Superior temporal gyrus (tissue), 1 donor: ENCODE measurements at regions not wholly inside any gene's neighbourhood (a gene's known extent, or its start where the extent isn't known, plus 50 kb on each side); places are given as distances from the start of the nearest gene placed in this dataset.

Source experiments
- DNase-seq: peaks from one replicate; pipeline ENCODE4 v3.0.0-alpha.2; 2016; ENCODE audit errors: extremely low spot score

GRCh38 chr1:219773110-219773509 is 155.2 kb downstream of the SLC30A10 start:
- DNase-seq: no peak

DNA sequence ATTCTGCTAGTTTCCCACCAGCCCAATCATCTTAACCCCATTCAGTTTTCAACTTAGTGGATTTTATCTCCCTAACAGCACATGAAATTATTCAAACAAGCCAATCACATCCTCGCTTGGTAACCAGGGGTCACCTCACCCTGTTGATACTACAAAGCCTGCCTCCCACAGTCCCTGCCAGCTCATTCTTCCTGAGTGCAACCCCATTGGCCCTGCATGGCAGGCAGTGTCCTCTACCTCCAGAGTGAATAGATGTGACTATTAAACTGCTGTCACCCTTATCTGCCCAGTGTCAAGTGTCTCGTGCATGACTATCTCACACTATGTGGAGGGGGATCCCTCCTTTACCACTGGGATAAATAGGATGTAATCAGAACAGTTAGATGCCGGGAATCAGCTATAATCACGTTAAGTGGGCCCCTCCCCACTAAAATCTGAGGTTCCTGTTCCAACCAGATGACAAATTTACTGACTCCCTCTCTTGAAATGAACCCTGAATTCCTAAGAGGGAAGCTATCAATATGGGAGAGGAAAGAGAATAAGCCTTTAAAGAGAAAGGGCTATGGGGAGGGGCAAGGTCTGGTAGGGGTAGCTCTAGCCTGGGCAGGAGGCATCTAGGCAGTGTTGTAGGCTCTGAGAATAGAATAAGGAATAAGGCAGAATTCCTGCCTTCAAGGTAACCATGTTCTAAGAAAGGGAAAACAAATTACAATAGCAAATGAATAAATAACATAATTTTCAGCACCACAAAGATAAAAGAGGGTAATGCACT is 155.9 kb downstream of the SLC30A10 start:
- no peak for DNase-seq

GRCh38 chr1:219771080-219771479 is 157.3 kb downstream of the SLC30A10 start:
- DNase-seq: no peak

DNA sequence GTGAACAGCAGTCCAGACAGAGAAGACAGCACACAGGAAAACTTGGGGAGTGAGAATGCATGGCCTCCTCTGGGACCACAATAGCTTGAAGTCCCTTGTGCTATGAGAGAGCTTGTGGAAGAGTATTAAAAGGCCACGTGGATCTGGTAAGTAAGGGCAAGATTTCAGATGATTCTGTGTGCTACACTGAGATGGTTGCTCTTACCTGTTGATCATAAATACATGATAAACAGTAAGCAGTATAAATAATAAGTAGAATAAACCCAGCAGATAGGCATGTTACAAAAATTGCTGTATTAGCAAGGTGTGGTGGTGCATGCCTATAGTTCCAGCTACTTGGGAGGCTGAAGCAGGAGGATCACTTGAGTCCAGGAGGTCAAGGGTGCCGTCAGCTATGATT is 150.4 kb upstream of the ZC3H11B start:
- no peak for DNase-seq

- no peak for DNase-seq
Observed at GRCh38 chr1:219761208-219761860, 148.4 kb upstream of the ZC3H11B start.

DNA sequence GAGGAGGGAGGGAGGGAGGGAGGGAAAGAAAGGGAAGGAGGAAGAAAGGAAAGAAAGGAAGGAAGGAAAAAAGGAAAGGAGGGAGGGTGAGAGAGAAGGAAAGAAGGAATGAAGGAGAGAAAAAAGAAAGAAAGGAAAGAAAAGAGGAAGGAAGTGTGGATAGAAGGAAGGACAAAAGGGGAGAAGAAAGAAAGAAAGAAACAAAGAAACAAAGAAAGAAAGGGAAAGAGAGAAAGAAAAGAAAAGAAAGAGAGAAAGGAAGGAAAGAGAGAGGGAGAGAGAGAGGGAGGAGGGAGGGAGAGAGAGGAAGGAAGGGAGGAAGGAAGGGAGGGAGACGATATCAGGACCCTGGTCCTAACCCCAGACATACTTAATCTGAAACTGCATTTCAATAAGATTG is 146.2 kb upstream of the ZC3H11B start:
- DNase-seq: no peak

- DNase-seq: no peak
Observed at GRCh38 chr1:219757890-219758289, 145.0 kb upstream of the ZC3H11B start.

- DNase-seq: no peak
Observed at GRCh38 chr1:219755234-219755633, 142.3 kb upstream of the ZC3H11B start.

DNA sequence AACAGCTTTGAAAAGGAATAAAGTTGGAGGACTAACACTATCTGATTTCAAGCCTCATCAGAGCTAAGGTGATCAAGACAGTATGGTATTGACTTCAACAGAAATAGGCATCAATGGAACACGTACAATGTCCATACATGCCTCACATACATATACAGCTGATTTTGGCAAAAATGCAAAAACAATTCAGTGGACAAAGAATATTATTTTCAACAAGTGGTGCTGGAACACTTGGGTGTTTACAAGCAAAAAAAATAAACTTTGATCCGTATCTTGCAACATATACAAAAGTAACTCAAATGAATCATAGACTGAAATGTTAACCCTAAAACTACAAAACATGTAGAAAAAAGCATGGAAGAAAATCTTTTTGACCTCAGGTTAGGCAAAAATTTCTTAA is 141.9 kb upstream of the ZC3H11B start:
- DNase-seq: no peak

- DNase-seq: no peak
Observed at GRCh38 chr1:219753914-219754313, 141.0 kb upstream of the ZC3H11B start.

GRCh38 chr1:219752645-219753044 is 139.7 kb upstream of the ZC3H11B start:
- no peak for DNase-seq

DNA sequence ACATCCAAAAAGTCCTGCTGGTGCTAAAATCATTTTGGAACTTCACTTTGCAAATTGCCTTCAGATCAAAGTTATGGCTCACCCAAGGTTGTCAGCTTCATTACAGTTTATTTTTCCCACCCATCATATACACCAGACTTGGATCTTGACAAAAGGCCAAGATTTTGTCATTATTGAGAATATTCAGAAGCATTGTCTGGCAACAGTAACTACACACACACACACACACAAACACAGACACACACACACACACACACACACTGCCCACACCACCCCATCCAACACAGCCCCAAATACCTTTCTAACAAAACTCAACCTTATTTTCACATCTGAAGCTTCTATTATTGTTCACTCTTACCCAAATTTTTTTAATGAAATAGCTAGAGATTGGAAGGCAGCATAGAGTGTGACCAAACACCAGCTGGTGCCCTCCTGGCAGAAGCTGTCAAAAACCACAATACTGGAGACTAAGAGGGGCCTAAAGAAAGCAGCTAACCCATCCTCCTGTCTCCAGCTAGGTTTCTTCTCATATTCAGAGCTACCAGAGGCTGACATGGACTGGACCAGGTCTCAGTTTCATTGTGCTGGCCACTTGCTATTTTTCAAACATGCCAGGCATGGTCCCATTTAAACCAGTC is 139.1 kb upstream of the ZC3H11B start:
- no peak for DNase-seq

DNA sequence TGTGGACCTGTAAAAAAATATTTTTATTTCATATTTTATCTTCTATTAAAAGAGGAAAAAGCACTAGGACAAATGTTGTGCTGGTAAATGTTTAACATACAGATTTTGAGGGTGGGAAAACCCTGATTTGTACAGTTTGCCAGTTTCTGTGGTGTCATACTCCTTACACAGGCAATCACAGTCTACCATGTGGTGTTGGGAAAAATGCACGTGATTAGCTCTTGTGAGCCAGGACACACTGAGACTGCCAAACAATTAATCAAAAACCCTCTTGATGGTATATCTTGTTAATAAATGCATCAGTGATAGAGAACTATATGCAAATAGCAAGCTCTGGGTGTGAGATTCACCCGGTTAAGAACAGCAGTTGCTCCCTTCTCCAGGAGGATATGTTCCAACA is 136.5 kb upstream of the ZC3H11B start:
- DNase-seq: no peak

GRCh38 chr1:219746141-219746540 is 133.2 kb upstream of the ZC3H11B start:
- DNase-seq: no peak

- DNase-seq: no peak
Observed at GRCh38 chr1:219744652-219745469, 132.0 kb upstream of the ZC3H11B start.

DNA sequence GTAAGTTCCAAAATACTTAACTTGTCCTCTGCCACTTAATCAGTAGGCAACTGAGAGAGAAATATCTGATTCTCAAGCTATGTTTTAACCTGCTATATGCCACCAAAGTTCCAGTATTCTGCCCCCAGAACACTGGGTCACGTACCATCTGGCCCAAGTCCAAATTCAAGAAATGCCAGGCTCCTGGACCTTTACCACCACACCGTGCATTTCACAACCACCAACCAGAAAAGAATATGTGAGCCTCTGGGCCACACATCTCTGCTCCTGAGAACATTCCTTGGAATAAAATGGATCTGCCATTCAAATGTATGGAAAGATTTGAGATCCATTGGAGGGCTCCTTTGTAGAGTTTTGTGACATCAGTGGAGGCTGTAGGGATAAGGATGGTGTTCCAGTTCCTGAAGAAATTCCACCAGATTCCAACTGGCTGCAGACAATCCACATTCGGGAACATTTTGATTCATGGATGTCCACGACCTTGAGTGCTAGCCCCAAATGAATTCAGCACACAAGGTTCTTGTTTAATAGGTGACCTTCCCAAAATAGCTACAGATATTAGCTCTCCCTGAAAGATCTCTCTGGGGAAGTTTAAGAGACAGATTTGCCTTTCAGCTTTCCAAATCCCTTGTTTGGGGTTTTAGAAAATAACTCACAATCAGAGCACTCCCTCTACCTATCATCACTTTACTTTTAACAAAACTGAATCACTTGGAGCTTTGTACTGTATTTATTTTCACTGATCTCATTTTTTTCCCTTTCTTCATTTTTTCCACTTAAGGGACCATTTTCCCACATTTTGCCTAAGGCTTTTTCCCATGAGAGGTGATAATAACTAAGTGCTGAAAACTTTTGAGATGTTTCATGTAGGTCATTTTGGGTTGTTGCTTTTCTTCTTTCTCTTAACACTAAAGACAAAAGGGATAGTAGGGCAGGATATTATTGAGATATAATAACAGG is 128.4 kb upstream of the ZC3H11B start:
- no peak for DNase-seq

GRCh38 chr1:219733511-219734174 is 120.7 kb upstream of the ZC3H11B start:
- DNase-seq: no peak

DNA sequence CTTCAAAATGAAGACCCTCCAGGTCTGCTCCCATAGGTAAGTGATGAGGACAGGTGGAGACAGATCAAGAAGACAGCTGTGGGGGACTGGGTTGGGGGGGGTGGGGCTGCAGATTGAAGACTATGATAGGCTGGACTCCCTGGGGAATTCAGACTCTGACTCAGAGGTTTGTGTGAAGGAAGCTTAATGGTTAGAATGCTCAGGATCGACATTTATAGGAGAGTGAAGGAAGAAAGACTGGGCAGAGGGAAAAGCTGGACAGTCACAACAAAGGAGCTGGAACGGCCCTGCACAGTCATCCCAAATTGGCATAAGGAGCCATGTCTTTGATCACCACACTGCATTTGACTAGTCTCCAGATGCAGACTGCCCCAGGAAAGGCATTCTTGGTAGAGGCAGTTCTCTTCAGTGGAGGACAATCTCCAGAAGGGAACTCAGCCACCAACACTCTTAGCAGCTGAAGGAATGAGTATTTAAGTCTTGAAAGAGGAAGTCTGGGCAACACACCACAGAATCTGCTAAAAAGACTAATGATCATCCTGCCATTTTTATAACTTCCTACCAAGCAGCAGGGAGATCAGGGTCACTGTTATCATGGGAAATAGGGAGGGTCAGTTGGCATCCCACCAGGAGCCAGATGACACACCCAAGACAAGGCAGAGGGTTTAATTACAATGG is 120.0 kb upstream of the ZC3H11B start:
- DNase-seq: no peak

- no peak for DNase-seq
Observed at GRCh38 chr1:219731771-219732170, 118.9 kb upstream of the ZC3H11B start.
